ENCODE measurements at regions not wholly inside any gene's neighbourhood (a gene's known extent, or its start where the extent isn't known, plus 50 kb on each side); places are given as distances from the start of the nearest gene placed in this dataset.
"Not testable (repeated sequence)": the region's sequence is repeated elsewhere in the genome, so short reads cannot be mapped to it uniquely, and the experiment has no call there.

DNA sequence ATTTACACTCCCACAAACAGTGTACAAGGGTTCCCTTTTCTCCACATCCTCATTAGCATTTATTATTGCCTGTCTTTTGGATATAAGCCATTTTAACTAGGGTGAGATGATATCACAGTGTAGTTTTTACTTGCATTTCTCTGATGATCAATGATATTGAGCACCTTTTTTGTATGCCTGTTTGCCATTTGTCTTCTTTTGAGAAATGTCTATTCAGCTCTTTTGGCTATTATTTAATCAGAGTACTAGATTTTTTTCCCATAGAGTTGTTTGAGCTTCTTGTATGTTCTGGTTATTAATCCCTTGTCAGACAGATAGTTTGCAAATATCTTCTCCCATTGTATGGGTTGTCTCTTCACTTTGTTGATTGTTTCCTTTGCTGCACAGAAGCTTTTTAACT, 190.6 kb downstream of the MAGEB17 start:
- no peaks in the 10 kb centered on the region for H3K9me3 ChIP-seq (ENCODE audit: insufficient read depth, low read length)
- no peak for DNase-seq (ENCODE audit: low read depth, low spot score)
- H3K9ac ChIP-seq (ENCODE audit: insufficient read length, low read depth) = no peak overlapping the region
- H3K36me3 ChIP-seq (ENCODE audit: insufficient read depth, insufficient read length, low read length) = no peaks in the 10 kb centered on the region
- TF ChIP-seq ZNF274 (IDR thresholded peaks at IDR 0.05; ENCODE audit: low read depth, low read length) = no peak
- TF ChIP-seq YY1 (IDR thresholded peaks at IDR 0.05; ENCODE audit: insufficient read depth, insufficient read length) = no peak
- no peak for TF ChIP-seq SUZ12 (IDR thresholded peaks at IDR 0.05; ENCODE audit: extremely low read depth, insufficient read depth, insufficient read length)
- no peaks in the 10 kb centered on the region for H3K4me1 ChIP-seq (ENCODE audit: insufficient read depth, insufficient read length)
- H3K4me3 ChIP-seq (ENCODE audit: insufficient read length, low read depth) = no peak overlapping the region
- no peaks in the 10 kb centered on the region for H3K27me3 ChIP-seq (ENCODE audit: insufficient read depth, insufficient read length)

DNA sequence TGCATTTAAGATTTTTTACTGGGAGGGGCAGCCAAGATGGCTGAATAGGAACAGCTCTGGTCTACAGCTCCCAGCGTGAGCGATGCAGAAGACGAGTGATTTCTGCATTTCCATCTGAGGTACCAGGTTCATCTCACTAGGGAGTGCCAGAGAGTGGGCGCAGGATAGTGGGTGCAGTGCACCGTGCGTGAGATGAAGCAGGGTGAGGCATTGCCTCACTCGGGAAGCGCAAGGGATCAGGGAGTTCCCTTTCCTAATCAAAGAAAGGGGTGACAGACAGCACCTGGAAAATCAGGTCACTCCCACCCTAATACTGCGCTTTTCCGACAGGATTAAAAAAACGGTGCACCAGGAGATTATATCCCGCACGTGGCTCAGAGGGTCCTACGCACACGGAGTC, 192.8 kb downstream of the MAGEB17 start:
- H3K9ac ChIP-seq (ENCODE audit: insufficient read length, low read depth); H3K36me3 ChIP-seq (ENCODE audit: insufficient read depth, insufficient read length, low read length); DNase-seq (ENCODE audit: low read depth, low spot score); H3K4me3 ChIP-seq (ENCODE audit: insufficient read length, low read depth); H3K4me1 ChIP-seq (ENCODE audit: insufficient read depth, insufficient read length); H3K9me3 ChIP-seq (ENCODE audit: insufficient read depth, low read length); H3K27me3 ChIP-seq (ENCODE audit: insufficient read depth, insufficient read length): not testable (repeated sequence)

DNA sequence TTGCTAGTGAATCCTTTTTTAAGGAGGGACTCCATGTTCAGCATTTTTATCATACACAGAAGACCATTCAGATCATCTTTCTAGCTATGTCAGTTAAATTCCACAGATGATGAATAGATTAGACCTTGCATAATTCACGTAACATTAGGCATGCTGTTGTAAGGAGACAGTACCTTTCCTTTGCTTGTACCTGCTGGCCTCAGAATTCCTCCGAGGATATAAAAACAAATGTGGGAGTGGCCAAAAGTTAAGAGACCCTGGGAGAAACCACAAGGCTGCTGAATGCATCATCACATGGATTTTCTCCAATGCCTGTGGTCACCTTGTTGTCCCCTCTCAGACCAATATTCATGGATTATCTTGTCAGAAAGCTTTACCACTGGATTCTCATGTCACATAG, 201.4 kb downstream of the MAGEB17 start:
- no peak for DNase-seq (ENCODE audit: low read depth, low spot score)
- H3K4me1 ChIP-seq (ENCODE audit: insufficient read depth, insufficient read length) = no peaks in the 10 kb centered on the region
- no peak for TF ChIP-seq YY1 (IDR thresholded peaks at IDR 0.05; ENCODE audit: insufficient read depth, insufficient read length)
- TF ChIP-seq ZNF274 (IDR thresholded peaks at IDR 0.05; ENCODE audit: low read depth, low read length) = no peak
- TF ChIP-seq SUZ12 (IDR thresholded peaks at IDR 0.05; ENCODE audit: extremely low read depth, insufficient read depth, insufficient read length) = no peak
- H3K36me3 ChIP-seq (ENCODE audit: insufficient read depth, insufficient read length, low read length) = no peaks in the 10 kb centered on the region
- no peak overlapping the region for H3K4me3 ChIP-seq (ENCODE audit: insufficient read length, low read depth)
- H3K9me3 ChIP-seq (ENCODE audit: insufficient read depth, low read length) = no peaks in the 10 kb centered on the region; the same call in 1 of the 2 replicates
- no peak overlapping the region for H3K9ac ChIP-seq (ENCODE audit: insufficient read length, low read depth)
- no peaks in the 10 kb centered on the region for H3K27me3 ChIP-seq (ENCODE audit: insufficient read depth, insufficient read length)

- DNase-seq (ENCODE audit: low read depth, low spot score) = no peak
- Histone ChIP-seq H3K36me3 (ENCODE audit: insufficient read depth, insufficient read length, low read length) (no peaks in the 10 kb centered on the region), H3K4me3 (ENCODE audit: insufficient read length, low read depth) (no peak overlapping the region), H3K9ac (ENCODE audit: insufficient read length, low read depth) (no peak overlapping the region), H3K4me1 (ENCODE audit: insufficient read depth, insufficient read length) (no peaks in the 10 kb centered on the region), H3K9me3 (ENCODE audit: insufficient read depth, low read length) (no peaks in the 10 kb centered on the region; the same call in 1 of the 2 replicates), H3K27me3 (ENCODE audit: insufficient read depth, insufficient read length) (no peaks in the 10 kb centered on the region)
- no peak for TF ChIP-seq YY1 (IDR thresholded peaks at IDR 0.05; ENCODE audit: insufficient read depth, insufficient read length)
- TF ChIP-seq SUZ12 (IDR thresholded peaks at IDR 0.05; ENCODE audit: extremely low read depth, insufficient read depth, insufficient read length) = no peak
- TF ChIP-seq ZNF274 (IDR thresholded peaks at IDR 0.05; ENCODE audit: low read depth, low read length) = no peak
These were observed 208.8 kb downstream of the MAGEB17 start for GRCh38 chrX:16376056-16376455.

- Histone ChIP-seq H3K4me1 (ENCODE audit: insufficient read depth, insufficient read length) (no peaks in the 10 kb centered on the region), H3K36me3 (ENCODE audit: insufficient read depth, insufficient read length, low read length) (no peaks in the 10 kb centered on the region), H3K4me3 (ENCODE audit: insufficient read length, low read depth) (no peak overlapping the region), H3K9me3 (ENCODE audit: insufficient read depth, low read length) (no peaks in the 10 kb centered on the region), H3K9ac (ENCODE audit: insufficient read length, low read depth) (no peak overlapping the region), H3K27me3 (ENCODE audit: insufficient read depth, insufficient read length) (no peaks in the 10 kb centered on the region)
- TF ChIP-seq YY1 (IDR thresholded peaks at IDR 0.05; ENCODE audit: insufficient read depth, insufficient read length) = no peak
- TF ChIP-seq SUZ12 (IDR thresholded peaks at IDR 0.05; ENCODE audit: extremely low read depth, insufficient read depth, insufficient read length) = no peak
- TF ChIP-seq ZNF274 (IDR thresholded peaks at IDR 0.05; ENCODE audit: low read depth, low read length) = no peak
- no peak for DNase-seq (ENCODE audit: low read depth, low spot score)
These were observed 218.8 kb downstream of the MAGEB17 start for GRCh38 chrX:16386126-16386525.

GRCh38 chrX:16392597-16392996, 225.3 kb downstream of the MAGEB17 start:
- no peaks in the 10 kb centered on the region for H3K27me3 ChIP-seq (ENCODE audit: insufficient read depth, insufficient read length)
- no peak overlapping the region for H3K4me3 ChIP-seq (ENCODE audit: insufficient read length, low read depth)
- no peak for DNase-seq (ENCODE audit: low read depth, low spot score)
- TF ChIP-seq YY1 (IDR thresholded peaks at IDR 0.05; ENCODE audit: insufficient read depth, insufficient read length) (no peak), SUZ12 (IDR thresholded peaks at IDR 0.05; ENCODE audit: extremely low read depth, insufficient read depth, insufficient read length) (no peak), ZNF274 (IDR thresholded peaks at IDR 0.05; ENCODE audit: low read depth, low read length) (no peak)
- no peaks in the 10 kb centered on the region for H3K36me3 ChIP-seq (ENCODE audit: insufficient read depth, insufficient read length, low read length)
- H3K4me1 ChIP-seq (ENCODE audit: insufficient read depth, insufficient read length) = no peaks in the 10 kb centered on the region
- no peaks in the 10 kb centered on the region for H3K9me3 ChIP-seq (ENCODE audit: insufficient read depth, low read length)
- no peak overlapping the region for H3K9ac ChIP-seq (ENCODE audit: insufficient read length, low read depth)

DNA sequence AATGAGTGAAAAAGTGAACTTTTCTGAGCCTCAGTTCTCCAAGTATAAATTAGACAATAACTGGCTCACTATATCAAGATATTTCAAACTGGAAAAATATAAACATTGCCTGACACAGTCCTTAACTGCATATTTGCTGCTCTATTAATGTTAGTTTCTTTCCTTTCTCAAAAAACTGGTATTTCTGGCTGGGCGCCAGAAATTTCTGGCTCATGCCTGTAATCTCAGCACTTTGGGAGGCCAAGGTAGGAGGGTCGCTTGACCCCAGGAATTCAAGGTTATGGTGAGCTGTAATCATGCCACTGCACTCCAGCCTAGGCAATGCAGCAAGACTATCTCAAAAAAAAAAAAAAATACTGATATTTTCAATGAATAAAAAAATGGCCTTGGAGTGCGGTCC, 227.0 kb downstream of the MAGEB17 start:
- no peak overlapping the region for H3K9ac ChIP-seq (ENCODE audit: insufficient read length, low read depth)
- no peaks in the 10 kb centered on the region for H3K36me3 ChIP-seq (ENCODE audit: insufficient read depth, insufficient read length, low read length)
- H3K4me1 ChIP-seq (ENCODE audit: insufficient read depth, insufficient read length) = no peaks in the 10 kb centered on the region
- no peaks in the 10 kb centered on the region for H3K27me3 ChIP-seq (ENCODE audit: insufficient read depth, insufficient read length)
- H3K4me3 ChIP-seq (ENCODE audit: insufficient read length, low read depth) = no peak overlapping the region
- TF ChIP-seq YY1 (IDR thresholded peaks at IDR 0.05; ENCODE audit: insufficient read depth, insufficient read length) (no peak), ZNF274 (IDR thresholded peaks at IDR 0.05; ENCODE audit: low read depth, low read length) (no peak), SUZ12 (IDR thresholded peaks at IDR 0.05; ENCODE audit: extremely low read depth, insufficient read depth, insufficient read length) (no peak)
- no peak for DNase-seq (ENCODE audit: low read depth, low spot score)
- H3K9me3 ChIP-seq (ENCODE audit: insufficient read depth, low read length) = no peaks in the 10 kb centered on the region

DNA sequence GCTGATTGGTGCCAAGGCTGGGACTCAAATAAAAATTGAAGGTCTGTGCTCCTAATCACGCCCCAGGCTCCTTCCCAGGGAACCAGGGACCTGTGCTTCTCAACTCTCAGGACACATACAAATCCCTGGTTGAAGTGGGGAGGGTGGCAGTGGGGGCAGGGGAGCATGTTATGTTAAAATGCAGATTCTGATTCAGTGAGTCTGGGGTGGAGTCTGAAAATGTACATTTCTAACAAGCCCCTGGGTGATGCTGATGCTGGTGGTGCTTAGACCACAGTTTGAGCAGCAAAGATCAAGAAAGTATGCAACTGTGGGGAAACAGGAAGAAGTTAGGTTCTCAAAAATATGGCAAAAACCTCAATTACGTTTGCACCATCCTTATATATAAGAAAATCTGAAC, 236.5 kb downstream of the MAGEB17 start:
- Histone ChIP-seq H3K4me3 (ENCODE audit: insufficient read length, low read depth) (no peak overlapping the region), H3K4me1 (ENCODE audit: insufficient read depth, insufficient read length) (no peaks in the 10 kb centered on the region), H3K9me3 (ENCODE audit: insufficient read depth, low read length) (no peaks in the 10 kb centered on the region), H3K9ac (ENCODE audit: insufficient read length, low read depth) (no peak overlapping the region), H3K36me3 (ENCODE audit: insufficient read depth, insufficient read length, low read length) (no peaks in the 10 kb centered on the region), H3K27me3 (ENCODE audit: insufficient read depth, insufficient read length) (no peaks in the 10 kb centered on the region)
- no peak for DNase-seq (ENCODE audit: low read depth, low spot score)
- TF ChIP-seq SUZ12 (IDR thresholded peaks at IDR 0.05; ENCODE audit: extremely low read depth, insufficient read depth, insufficient read length) = no peak
- no peak for TF ChIP-seq YY1 (IDR thresholded peaks at IDR 0.05; ENCODE audit: insufficient read depth, insufficient read length)
- TF ChIP-seq ZNF274 (IDR thresholded peaks at IDR 0.05; ENCODE audit: low read depth, low read length) = no peak
